ENCODE measurements at regions not wholly inside any gene's neighbourhood (a gene's known extent, or its start where the extent isn't known, plus 50 kb on each side); places are given as distances from the start of the nearest gene placed in this dataset.

DNA sequence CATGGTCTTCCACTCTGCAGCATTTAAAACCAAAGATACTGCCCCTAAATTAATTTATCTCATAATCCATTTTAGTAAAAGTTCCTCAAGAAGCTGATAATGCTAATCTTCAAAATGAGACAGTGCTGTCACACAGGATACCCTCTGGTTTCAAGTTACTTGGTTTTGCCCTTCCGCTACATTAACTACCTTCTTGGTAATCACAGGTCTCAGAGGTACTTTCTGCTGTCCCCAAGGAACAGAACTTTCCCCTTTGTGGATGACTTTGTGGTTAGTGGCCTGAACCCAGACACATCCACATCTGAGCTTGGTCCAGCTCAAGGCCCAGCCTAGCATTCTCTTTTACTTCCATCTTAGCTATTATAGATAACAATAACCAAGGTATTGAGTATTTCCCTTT lies 88.8 kb upstream of the TMEM26 start:
- TF ChIP-seq CTCF (IDR thresholded peaks at IDR 0.05), result no peak
- no peak for TF ChIP-seq EP300 (IDR thresholded peaks at IDR 0.05)
- TF ChIP-seq POLR2AphosphoS5 (IDR thresholded peaks at IDR 0.05), result no peak
- TF ChIP-seq POLR2A (IDR thresholded peaks at IDR 0.05), result no peak
- Histone ChIP-seq H3K9me3 (no peaks in the 10 kb centered on the region), H3K4me3 (no peak overlapping the region), H3K27ac (no peak overlapping the region), H3K36me3 (no peaks in the 10 kb centered on the region), H3K27me3 (no peaks in the 10 kb centered on the region), H3K4me1 (no peaks in the 10 kb centered on the region)
- no peak for DNase-seq
- intact Hi-C loops (cut with DNase I; ENCODE audit: low total_unique reads), result no loop called here
- 88 to 100% (median 95%) methylated on average over 1 of the region's 1 CpG for WGBS, 5 donors

GRCh38 chr10:61539876-61540275 lies 86.7 kb upstream of the TMEM26 start:
- 89 to 96% (median 94%) methylated on average over 8 of the region's 8 CpGs for WGBS, 5 donors
- TF ChIP-seq CTCF (IDR thresholded peaks at IDR 0.05) (no peak), EP300 (IDR thresholded peaks at IDR 0.05) (no peak), POLR2AphosphoS5 (IDR thresholded peaks at IDR 0.05) (no peak), POLR2A (IDR thresholded peaks at IDR 0.05) (no peak)

DNA sequence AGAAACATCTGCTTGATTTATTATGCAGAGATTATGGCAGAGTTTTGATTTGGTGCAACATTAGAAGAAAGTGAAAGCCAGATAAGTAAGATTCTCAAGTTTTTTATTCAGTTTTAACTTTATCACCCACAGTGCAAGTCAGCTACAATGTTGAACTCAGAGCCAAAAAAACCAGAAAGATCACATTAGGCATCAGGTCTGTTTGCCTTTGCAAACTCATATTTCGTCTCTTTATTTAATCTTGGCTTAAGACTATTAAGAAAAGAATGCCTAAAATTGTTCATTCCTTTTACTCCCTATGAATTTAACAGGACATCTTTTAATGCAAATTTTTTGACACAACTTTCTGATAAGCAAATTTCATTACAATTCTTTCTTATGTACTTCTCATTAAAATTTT lies 76.0 kb upstream of the TMEM26 start:
- H3K9me3 ChIP-seq, result no peaks in the 10 kb centered on the region
- H3K36me3 ChIP-seq, result no peaks in the 10 kb centered on the region
- H3K27ac ChIP-seq, result no peak overlapping the region
- intact Hi-C loops (cut with DNase I; ENCODE audit: low total_unique reads), result no loop called here
- 19 to 39% (median 25%) methylated on average over 1 of the region's 1 CpG for WGBS, 5 donors
- no peak for TF ChIP-seq POLR2AphosphoS5 (IDR thresholded peaks at IDR 0.05)
- no peak for TF ChIP-seq CTCF (IDR thresholded peaks at IDR 0.05)
- TF ChIP-seq EP300 (IDR thresholded peaks at IDR 0.05), result no peak
- TF ChIP-seq POLR2A (IDR thresholded peaks at IDR 0.05), result no peak
- no peak for DNase-seq
- no peaks in the 10 kb centered on the region for H3K27me3 ChIP-seq
- H3K4me1 ChIP-seq, result no peaks in the 10 kb centered on the region
- no peak overlapping the region for H3K4me3 ChIP-seq

More at GRCh38 chr10:61539876-61540275, 86.7 kb upstream of the TMEM26 start:
- H3K4me1 ChIP-seq, result no peaks in the 10 kb centered on the region
- no peaks in the 10 kb centered on the region for H3K36me3 ChIP-seq
- intact Hi-C loops (cut with DNase I; ENCODE audit: low total_unique reads), result no loop called here
- no peaks in the 10 kb centered on the region for H3K27me3 ChIP-seq
- H3K9me3 ChIP-seq, result no peaks in the 10 kb centered on the region
- no peak overlapping the region for H3K27ac ChIP-seq
- DNase-seq, result no peak
- H3K4me3 ChIP-seq, result no peak overlapping the region

- H3K9me3 ChIP-seq, result no peaks in the 10 kb centered on the region
- H3K36me3 ChIP-seq, result no peaks in the 10 kb centered on the region
- no peak overlapping the region for H3K4me3 ChIP-seq
- H3K27me3 ChIP-seq, result no peaks in the 10 kb centered on the region
- WGBS, 5 donors, result 71 to 78% (median 72%) methylated on average over 2 of the region's 2 CpGs
- H3K27ac ChIP-seq, result no peak overlapping the region
- no peak for TF ChIP-seq POLR2AphosphoS5 (IDR thresholded peaks at IDR 0.05)
- no peak for TF ChIP-seq EP300 (IDR thresholded peaks at IDR 0.05)
- no peaks in the 10 kb centered on the region for H3K4me1 ChIP-seq
- intact Hi-C loops (cut with DNase I; ENCODE audit: low total_unique reads), result no loop called here
- no peak for DNase-seq
Observed at GRCh38 chr10:61503051-61503450, 49.9 kb upstream of the TMEM26 start.

Data from stomach (tissue), 8 donors.